NCI-H187 treated with DMSO at 0.1 percent for 48 hours (cell line): ENCODE measurements at regions not wholly inside any gene's neighbourhood (a gene's known extent, or its start where the extent isn't known, plus 50 kb on each side); places are given as distances from the start of the nearest gene placed in this dataset.
"Not testable (repeated sequence)": the region's sequence is repeated elsewhere in the genome, so short reads cannot be mapped to it uniquely, and the experiment has no call there.

Experiments used
- DNase-seq: peaks from one replicate; lab custom pipeline; 2025; lab: John Stamatoyannopoulos, UW

DNA sequence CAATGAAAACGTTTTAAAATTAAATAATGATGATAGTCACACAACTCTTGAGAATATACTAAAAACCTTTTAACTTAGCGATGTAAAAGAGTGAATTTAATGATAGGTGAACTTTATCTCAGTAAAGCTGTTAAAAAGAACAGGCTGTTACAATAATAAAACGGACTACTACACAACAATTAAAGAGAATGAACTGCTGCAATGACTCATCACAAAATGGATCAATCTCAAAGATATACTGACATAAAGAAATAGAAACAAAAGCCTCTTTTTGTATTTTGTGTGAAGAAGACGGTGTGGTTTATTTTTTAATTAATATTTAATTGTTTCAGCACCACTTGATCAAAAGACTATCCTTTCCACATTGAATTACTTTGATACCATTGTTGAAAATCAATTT lies 352.4 kb upstream of the GJE1 start:
- no peak for DNase-seq

DNA sequence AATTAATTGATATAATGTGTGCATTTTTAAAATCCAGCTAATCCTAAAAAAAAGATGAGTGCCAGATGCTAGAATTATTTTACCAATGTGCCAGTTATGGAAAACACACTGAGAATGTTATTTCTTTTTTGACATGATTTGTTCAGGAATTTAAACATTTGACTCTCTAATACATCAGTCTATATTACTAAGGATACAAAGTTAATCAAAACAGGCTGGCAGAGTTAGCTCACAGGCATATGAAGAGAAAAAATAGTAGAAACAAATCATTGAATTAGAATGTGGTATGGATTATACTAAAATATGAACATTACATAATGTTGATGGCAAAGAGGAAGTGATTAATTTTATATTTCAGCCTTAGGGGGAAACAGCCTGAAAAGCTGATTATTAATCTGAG lies 368.3 kb upstream of the GJE1 start:
- DNase-seq: no peak

DNA sequence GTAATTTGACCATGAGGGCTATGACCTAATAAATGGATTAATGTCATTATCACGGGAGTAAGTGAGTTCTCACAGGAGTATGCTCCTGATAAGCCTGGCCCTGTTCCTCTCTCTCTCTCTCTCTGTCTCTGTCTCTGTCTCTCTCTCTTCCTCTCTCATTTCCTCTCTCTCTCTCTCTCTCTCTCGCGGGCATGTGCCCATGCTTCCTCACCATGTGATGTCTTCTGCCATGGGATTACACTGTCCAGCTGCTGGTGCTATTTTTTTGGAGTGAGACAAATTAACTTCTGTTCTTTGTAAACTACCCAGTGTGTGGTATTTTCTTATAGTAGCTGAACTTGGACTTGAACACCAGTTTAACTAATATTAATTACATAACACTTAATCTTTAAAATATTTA lies 374.3 kb upstream of the GJE1 start:
- DNase-seq: no peak

DNA sequence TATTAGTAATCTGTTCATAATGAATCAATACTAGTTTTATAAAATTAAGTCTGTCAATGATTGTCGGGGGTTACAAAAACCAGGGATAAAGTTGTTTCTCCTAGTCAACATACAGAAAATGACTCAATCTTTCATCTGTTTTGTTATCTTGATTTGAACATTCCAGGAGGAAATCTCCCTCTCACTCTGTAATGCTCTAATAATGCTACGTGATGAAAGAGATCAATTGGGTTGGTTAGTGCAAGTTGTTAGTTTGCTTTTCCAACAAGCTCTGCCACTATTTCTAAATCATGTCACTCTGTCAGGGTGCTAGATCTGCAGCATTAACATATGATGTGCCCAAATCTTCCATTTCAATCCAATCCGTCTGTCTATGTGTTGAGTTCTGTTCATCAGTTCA lies 379.5 kb upstream of the GJE1 start:
- no peak for DNase-seq

DNA sequence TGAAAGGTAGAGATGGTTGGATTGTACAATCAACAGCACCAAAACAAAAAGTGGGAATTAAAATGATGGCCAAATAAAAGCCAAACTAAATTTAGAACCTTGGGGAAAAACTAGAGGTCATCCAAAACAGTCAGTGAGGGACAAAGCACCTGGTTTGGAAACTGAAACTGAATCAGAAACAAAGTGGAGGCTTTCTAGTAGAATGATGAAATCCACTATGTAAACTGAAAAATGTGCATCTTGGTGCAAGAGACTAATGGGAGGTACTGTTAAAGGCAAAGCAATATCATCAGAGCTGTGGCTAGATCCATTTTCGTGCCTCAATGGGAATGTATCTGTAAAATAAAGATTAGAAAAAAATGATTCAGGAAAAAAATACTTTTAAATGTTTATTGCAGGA lies 380.0 kb upstream of the GJE1 start:
- DNase-seq: no peak

DNA sequence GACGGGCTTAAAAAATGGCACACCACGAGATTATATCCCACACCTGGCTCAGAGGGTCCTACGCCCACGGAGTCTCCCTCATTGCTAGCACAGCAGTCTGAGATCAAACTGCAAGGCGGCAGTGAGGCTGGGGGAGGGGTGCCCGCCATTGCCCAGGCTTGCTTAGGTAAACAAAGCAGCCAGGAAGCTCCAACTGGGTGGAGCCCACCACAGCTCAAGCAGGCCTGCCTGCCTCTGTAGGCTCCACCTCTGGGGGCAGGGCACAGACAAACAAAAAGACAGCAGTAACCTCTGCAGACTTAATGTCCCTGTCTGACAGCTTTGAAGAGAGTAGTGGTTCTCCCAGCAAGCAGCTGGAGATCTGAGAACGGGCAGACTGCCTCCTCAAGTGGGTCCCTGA lies 386.4 kb upstream of the GJE1 start:
- not testable (repeated sequence) for DNase-seq

DNA sequence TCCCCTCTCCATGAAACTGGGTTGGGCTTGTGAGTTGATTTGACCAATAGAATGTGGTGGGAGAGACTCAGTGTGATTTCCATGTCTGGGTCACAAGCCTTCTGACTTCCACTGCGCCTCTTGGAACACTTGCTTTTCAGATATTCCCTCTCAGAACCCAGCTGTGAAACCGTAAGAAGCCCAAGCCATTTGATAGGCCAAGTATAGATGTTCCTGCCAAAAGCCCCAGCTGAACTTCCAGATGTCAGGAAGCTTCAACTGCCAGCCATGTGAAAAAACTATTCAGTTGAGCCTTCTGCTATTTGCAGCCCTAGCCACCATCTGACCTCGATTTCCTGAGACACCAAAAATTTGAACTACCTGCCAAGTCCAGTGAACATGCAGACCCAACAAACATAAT lies 387.8 kb upstream of the GJE1 start:
- DNase-seq: no peak

DNA sequence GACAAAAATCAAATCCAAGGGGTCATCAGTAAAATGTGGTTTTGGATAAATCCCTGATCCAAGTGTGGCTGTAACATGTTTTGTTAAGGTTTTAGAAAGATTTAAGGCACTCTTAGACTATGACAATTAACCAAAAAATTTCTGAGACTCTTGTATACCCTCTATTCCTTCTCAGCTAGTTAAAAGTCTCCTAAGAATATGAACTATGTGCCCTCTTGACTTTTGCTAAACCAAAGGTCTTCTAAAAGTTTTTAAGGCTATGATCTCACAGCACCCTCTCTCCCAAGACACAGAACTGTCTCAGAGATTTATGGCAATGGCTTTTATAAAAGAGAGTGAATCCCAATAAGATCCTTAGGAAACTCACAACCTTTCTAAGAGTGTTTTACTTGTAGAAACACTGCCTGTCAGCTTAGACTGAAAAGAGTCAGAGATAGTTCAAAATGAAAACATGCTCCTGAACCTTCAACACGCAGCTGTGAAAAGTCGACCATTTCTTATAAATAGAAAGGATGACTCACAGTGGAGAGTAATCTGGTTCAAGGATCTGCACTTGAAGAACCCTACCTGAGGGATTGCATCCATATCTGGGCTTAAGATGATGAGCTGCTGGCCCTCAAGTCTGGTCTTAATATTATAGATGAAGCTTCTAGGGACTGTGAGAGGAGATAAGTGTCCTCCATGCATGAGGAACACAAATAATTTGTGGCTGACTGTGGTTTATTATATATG lies 388.4 kb upstream of the GJE1 start:
- no peak for DNase-seq

DNA sequence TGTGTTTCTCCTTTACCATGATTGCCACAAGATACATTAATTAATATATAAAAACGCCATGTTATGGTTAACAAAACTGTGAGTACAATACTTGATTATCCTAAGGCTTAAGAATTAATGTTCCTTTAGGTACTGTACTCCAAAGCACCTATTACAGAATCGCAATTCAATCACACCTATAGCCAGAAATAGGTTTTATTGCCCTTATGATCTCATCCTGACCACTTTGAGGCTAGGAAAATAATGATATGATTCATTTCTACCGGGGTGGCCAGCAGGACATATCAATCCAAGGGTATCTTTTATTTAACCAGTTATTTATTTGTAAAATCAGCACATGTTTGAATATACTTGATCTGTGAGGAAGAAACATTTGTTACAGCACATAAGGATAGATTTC lies 396.6 kb upstream of the GJE1 start:
- no peak for DNase-seq

DNA sequence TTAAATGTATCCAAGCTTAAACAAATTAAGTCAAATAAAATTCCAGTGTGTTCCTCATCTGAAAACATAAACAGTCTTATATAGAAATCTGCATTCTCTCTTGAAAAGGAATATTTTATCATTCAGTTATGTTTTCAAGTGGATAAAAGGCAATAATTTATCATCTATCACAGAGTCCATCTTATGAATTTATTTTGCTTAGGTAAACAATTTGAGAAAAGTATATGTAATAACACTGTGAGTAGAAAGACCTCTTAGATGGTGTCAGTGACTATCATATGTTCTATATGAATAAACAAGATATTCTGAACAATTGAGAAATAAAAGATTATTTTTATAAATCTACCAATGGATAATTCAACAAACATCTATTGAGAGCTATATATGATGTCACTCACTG lies 397.6 kb upstream of the GJE1 start:
- no peak for DNase-seq

DNA sequence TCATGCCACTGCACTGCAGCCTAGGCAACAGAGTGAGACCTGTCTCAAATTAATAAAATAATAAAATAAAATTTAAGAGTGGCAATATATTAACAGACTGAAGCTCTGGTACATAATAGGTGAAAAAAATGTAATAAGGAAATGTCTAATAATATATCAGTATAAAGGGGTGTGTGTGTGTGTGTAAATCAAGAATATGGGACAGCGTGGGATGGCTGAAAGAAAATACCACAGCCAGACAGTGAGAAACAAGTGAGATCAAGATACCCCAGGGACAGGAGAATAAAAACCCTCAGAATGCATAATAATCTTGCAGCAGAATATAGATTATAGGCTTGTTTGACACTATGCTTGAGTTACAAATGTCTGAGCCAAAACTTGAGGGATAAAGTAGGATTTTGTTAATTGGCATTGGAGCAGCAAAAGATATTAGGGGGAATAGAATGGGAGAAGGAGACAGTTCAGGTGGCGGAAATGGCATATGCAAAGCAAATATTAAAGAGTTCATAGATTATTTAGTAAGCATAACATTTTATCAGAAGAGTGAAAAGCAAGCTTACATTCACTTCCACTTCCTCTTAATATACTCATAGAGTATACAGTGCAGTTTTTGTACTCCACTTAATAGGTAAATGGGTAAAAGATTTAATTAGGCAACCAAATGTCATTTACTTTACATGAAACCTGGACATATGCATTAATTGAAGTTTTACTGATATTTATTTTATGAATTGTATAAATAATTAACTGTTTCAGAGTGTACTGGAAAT lies 398.5 kb upstream of the GJE1 start:
- DNase-seq: no peak

DNA sequence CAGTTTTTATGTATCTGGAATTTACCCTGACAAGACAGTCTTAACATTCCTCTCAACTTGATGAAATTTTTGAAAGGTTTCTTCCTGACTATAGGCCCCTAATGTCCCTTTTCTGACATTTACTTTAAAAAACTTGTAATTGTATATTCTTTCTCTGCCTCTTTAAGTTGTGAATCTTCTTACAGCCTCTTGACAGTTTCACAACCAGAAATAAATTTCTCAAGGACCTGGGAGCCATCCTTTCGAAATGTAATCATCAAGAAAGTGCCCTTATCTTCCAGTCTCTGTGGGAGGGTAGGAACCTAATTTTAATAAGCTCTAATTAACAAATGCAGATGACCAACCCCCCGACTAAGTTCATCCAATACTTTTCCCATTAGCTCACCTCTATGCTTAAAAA lies 403.6 kb upstream of the GJE1 start:
- DNase-seq: no peak

DNA sequence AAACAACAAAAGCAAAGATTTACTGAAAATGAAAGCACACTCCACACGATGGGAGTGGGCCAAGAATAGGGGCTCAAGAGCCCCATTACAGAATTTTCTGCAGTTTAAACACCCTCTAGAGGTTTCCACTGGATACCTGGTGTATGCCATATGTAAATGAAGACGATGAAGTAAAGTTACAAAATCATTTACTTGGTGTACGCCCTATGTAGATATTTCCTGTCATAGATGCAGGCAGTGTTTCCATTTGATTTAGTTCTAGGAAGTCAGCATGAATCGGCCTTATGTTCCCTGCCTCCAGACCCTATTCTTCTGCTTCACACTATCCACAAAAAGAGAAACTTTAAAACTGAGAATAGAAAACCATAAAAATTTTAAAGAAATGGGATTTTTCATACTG lies 404.4 kb upstream of the GJE1 start:
- DNase-seq: no peak

DNA sequence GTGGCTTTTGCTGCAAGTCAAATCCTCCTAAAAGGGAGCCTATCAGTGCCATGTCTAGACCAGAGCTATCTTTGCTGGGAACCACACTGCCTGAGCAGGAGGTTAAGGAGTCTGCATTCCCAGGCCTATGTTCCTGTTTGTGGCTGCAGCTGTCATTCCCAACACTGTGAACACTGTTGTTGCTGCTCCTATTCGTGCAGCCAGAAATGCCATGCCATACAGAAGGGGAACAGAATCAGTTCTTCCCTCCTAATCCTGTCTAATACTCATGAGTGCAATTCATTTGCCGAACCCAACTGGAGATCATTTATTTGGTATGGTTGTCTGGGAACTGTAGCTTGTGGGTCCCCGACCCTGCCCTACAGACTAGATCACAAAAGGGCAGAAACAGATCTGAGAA lies 406.5 kb upstream of the GJE1 start:
- no peak for DNase-seq

DNA sequence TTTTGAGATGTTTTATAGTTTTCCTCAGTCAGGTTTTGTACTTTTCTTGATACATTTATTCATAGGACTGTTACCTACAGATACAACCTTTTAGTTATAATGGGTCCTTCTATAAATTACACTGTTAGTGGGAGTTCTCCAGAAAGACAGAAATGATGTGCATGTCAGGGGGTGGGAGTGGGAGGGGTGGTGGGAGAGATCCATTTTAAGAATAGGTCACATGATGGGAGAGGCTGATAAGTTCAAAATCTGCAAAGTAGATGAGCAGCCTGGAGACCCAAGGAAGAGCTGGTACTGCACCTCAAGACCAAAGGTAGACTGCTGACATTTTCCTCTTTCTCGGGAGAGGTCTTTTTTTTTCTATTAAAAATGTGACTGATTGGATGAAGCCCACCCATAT lies 408.0 kb upstream of the GJE1 start:
- DNase-seq: no peak

DNA sequence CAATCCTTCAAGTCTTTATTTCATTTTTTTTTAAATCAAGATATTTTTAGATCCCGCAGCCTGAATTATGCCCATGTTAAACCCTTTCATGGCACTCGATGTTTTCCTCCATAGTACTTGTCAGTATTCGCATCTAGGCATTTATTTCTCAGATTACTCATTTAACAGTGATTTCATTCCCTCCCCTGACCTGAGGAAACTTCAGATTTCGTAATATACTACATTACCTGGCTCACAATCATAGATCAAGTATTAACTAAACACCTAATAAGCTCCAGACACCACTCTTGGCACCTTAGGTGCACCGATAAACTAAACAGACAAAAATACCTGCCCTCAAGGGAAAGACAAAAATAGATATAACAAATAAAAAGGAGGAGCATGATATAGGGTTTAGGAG lies 413.2 kb upstream of the GJE1 start:
- no peak for DNase-seq

DNA sequence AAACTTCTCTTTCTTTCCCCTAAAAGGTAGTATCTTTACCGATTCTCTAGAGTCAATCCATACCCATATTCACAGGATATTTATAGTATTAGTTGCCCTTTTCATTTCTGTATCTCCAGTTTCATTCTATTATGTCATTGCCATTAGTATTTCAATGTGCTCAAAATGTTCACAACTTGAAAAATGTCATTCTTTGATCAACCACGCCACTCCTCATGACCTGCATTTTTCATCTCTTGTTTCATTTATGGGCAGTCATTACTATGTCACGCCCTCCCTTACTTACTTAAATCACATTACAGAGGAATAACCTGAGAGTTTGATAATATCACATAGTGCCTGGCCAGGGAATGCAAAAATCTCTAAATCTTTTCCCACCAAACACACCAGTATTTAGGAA lies 427.3 kb upstream of the GJE1 start:
- no peak for DNase-seq

DNA sequence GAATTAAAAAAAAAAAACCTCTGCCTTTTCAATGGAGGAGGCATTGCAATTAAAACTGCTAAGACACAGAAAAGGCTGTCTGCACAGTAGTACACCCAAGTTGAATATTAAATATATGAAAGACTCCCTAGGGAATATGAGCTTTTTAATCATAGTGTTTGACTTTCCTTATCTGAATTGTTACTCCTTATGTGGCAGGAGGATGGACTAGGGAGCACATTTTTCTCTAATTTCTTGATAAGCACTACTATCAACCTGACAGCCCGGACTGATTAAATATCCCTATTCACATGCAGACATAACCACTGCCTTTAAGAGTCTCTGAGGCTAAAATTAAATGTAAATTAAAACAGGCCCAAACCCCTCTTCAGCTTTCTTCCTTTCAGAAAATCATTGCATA lies 428.6 kb upstream of the GJE1 start:
- no peak for DNase-seq

DNA sequence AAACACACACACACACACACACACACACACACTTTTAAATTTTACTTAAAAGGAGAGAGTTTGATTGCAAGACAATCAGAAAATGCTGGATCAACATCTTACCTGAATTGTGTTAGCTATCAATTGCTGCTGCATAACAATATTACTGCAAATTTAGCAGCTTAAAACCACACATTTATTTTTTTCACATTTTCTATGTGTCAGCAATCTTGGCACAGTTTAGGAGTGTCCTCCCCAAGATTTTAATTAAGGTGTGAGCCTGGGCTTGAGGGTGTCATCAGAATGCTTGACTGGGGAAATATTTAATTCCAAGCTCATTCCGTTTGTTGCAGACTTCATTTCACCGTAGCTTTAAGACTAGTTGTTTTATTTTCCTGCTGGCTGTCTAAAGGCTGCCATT lies 431.0 kb upstream of the GJE1 start:
- no peak for DNase-seq

DNA sequence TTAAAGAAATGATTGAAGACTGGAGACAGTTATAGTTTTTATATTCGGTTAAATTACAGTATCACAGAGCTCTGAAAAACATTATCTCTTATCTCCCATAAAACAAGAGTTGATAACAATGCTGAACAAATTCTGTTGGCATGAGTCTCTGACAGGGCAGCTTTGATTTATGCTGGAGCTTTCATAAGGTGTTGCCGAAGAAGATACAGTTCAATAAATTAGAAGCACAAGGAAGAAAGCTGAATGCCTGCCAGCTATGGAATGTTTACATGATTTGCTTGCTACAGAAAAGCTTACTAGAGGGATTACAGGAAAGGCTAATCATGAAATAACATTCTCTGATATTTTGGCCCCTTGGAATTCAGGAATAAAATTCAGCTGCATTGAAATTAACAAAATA lies 431.9 kb upstream of the GJE1 start:
- DNase-seq: no peak

DNA sequence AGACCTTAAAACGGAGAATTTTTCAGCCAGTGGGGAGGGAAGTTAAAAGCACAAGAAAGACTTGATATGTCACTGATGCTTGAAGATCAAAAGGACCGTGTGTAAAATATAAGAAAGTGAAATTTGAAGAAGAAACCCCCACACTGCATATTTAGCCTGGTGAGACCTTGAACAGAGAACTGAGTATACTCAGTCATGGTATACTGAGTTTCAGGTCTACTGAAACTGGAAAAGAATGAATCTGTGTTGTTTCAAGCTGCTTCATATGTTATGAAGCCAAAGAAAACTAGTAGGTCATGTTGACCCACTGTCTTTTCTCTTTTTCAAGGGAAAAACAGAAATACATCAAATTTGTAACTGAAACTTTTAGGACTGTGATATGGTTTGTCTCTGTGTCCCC lies 443.8 kb upstream of the GJE1 start:
- DNase-seq: no peak

DNA sequence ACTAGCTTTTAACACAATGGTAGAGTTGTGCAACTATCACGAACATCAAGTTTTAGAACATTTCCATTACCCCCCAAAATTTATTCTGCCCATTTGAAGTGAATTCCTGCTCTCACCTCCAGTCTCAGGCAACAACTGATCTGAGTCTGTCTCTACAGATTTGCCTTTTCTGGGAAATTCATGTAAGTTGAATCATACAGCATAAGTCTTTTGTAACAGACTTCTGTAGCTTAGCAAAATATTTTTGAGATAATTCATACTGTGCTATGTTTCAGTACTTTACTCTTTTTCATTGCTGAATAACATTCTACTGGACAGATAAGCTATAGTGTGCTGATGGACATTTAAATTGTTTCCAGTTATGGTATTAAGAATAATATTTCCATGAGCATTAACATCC lies 447.3 kb upstream of the GJE1 start:
- DNase-seq: no peak

DNA sequence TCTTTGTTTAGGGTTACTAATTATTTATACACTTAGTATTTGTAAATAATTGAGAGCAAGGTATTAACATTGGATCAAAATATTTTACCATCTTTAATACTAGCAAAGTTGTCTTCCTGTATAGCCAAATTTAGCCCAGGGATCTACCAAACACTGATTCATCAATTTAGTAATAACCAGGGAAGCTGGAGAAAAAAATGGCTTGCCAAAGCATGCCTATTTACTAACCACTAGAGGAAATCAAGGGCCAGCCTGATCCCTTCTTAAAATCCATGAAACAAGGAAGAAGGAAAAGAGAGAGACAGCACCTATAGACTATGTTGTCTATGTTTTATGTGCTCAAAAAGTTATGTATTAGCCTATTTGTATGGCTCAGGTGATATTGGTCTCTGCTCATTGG lies 450.3 kb upstream of the GJE1 start:
- no peak for DNase-seq

DNA sequence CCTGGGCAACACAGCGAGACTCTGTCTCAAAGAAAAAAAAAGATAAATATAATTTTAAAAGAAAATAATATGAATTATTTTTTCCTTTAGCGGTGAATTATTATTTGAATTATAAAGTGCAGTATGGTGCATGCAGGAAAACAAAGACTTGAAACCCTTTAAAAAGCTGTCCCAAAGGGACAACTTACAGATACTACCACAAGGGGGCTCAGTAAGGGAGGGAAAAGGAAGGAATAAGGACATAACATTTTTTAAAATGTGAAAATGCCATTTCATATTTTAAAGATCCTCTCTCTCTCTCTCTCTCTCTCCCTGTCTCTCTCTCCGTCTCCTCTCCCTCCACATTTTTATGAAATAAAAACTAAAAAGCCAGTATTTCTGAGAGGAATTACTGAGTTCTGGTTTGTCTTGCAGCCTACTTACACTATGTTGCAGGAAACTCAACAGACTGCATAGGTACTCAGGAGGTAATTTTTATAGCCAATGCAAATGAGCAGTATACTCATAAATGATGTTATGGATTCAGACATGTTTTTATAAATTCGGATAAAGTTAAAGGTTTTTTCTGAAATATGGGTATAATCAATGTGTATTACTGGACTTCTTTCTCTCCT lies 455.0 kb upstream of the GJE1 start:
- DNase-seq: no peak
